Liver (tissue), 8 donors: ENCODE measurements at regions not wholly inside any gene's neighbourhood (a gene's known extent, or its start where the extent isn't known, plus 50 kb on each side); places are given as distances from the start of the nearest gene placed in this dataset.

Experiments
- DNase-seq: peaks from one replicate; pipeline ENCODE4 v3.0.0-alpha.2; 2017; ENCODE audit warnings: low spot score
- H3K27ac ChIP-seq, 2 donors: one replicate each; pipeline ENCODE4 v1.7.0; 2013; ENCODE audit warnings: inconsistent platforms in 2 of 2, low read length in 2 of 2, control low read depth in 1 of 2, low read depth in 1 of 2, mild to moderate bottlenecking in 1 of 2
- H3K27me3 ChIP-seq, 4 donors: one replicate each; pipeline versions ENCODE4 v1.6.1 to v1.7.0; 2013; ENCODE audit warnings: low read length in 3 of 4, inconsistent platforms in 1 of 4, mild to moderate bottlenecking in 1 of 4, moderate library complexity in 1 of 4; ENCODE audit not compliant: control insufficient read depth in 4 of 4, insufficient read depth in 4 of 4
- H3K36me3 ChIP-seq, 4 donors: one replicate each; pipeline versions ENCODE4 v1.6.1 to v1.7.0; 2013; ENCODE audit warnings: low read length in 3 of 4, mild to moderate bottlenecking in 3 of 4, low read depth in 1 of 4, moderate library complexity in 1 of 4; ENCODE audit not compliant: control insufficient read depth in 4 of 4, insufficient read depth in 3 of 4
- H3K4me1 ChIP-seq, 4 donors: one replicate each; pipeline versions ENCODE4 v1.6.1 to v1.7.0; 2013; ENCODE audit warnings: low read length in 3 of 4, mild to moderate bottlenecking in 3 of 4, moderate library complexity in 1 of 4; ENCODE audit not compliant: control insufficient read depth in 4 of 4, insufficient read depth in 4 of 4
- H3K4me3 ChIP-seq, 3 donors: one replicate each; pipeline versions ENCODE4 v1.6.1 to v1.7.0; 2013; ENCODE audit warnings: low read length in 3 of 3, control low read depth in 1 of 3, low read depth in 1 of 3, mild to moderate bottlenecking in 1 of 3
- H3K9ac ChIP-seq, 2 donors: one replicate each; pipeline ENCODE4 v1.7.0; 2013; ENCODE audit warnings: low read length in 2 of 2, mild to moderate bottlenecking in 2 of 2, moderate library complexity in 2 of 2, control low read depth in 1 of 2, low read depth in 1 of 2
- H3K9me3 ChIP-seq, 4 donors: one replicate each; pipeline versions ENCODE4 v1.6.1 to v1.7.0; 2013; ENCODE audit warnings: low read length in 3 of 4; ENCODE audit not compliant: control insufficient read depth in 4 of 4
- EGR1 ChIP-seq, 2 donors: IDR thresholded peaks; 2 replicates each; pipeline ENCODE4 v1.6.1; 2016 to 2018; ENCODE audit warnings: antibody characterized with exemption in 2 of 2, low read depth in 2 of 2
- FOXA1 ChIP-seq: IDR thresholded peaks from 2 replicates; pipeline ENCODE4 v1.6.1; 2016; ENCODE audit warnings: antibody characterized with exemption
- FOXA2 ChIP-seq: IDR thresholded peaks from 2 replicates; pipeline ENCODE4 v1.6.1; 2016; ENCODE audit warnings: antibody characterized with exemption
- HNF4A ChIP-seq, 2 donors: conservative IDR thresholded peaks; 2 replicates each; pipeline ENCODE4 v1.6.1; 2016; ENCODE audit warnings: antibody characterized with exemption in 2 of 2, mild to moderate bottlenecking in 2 of 2
- HNF4G ChIP-seq: IDR thresholded peaks from 2 replicates; pipeline ENCODE4 v1.6.1; 2016; ENCODE audit warnings: antibody characterized with exemption
- NR2F2 ChIP-seq: IDR thresholded peaks from 2 replicates; pipeline ENCODE4 v1.6.1; 2016; ENCODE audit warnings: antibody characterized with exemption
- RAD21 ChIP-seq, 2 donors: IDR thresholded peaks; 2 replicates each; pipeline ENCODE4 v1.6.1; 2016; ENCODE audit warnings: antibody characterized with exemption in 2 of 2, mild to moderate bottlenecking in 2 of 2
- RXRA ChIP-seq, 2 donors: IDR thresholded peaks; 2 replicates each; pipeline ENCODE4 v1.6.1; 2017 to 2018; ENCODE audit warnings: antibody characterized with exemption in 2 of 2, mild to moderate bottlenecking in 1 of 2
- SP1 ChIP-seq: IDR thresholded peaks from 2 replicates; pipeline ENCODE4 v1.6.1; 2018; ENCODE audit warnings: antibody characterized with exemption, mild to moderate bottlenecking
- TAF1 ChIP-seq: conservative IDR thresholded peaks from 2 replicates; pipeline ENCODE4 v1.6.1; 2016; ENCODE audit warnings: antibody characterized with exemption, mild to moderate bottlenecking
- YY1 ChIP-seq: IDR thresholded peaks from 2 replicates; pipeline ENCODE4 v1.6.1; 2016; ENCODE audit warnings: antibody characterized with exemption, mild to moderate bottlenecking
- WGBS: extraction: QIAGEN DNeasy Blood & Tissue Kit; methylation state at CpG from one replicate; pipeline ENCODE4 v1.1.7; 2013; 5-methylcytosine and 5-hydroxymethylcytosine counted together
- TF ChIP-seq, protein P1 (sequence below): IDR thresholded peaks from 2 replicates; pipeline ENCODE4 v1.6.1; 2016; ENCODE audit warnings: antibody characterized with exemption
- TF ChIP-seq, protein P2 (sequence below): fragments of 150-350 bp; IDR thresholded peaks from 2 replicates; pipeline ENCODE4 v1.5.1; 2017; ENCODE audit warnings: improper control_type of control experiment, low read depth, low read length; ENCODE audit not compliant: missing input control
- TF ChIP-seq, protein P3 (sequence below): IDR thresholded peaks from 2 replicates; pipeline ENCODE4 v1.6.1; 2016; ENCODE audit warnings: antibody characterized with exemption
- TF ChIP-seq, protein P4 (sequence below): IDR thresholded peaks from 2 replicates; pipeline ENCODE4 v1.6.1; 2016; ENCODE audit warnings: antibody characterized with exemption
- TF ChIP-seq, protein P5 (sequence below): IDR thresholded peaks from 2 replicates; pipeline ENCODE4 v1.6.1; 2016; ENCODE audit warnings: antibody characterized with exemption, mild to moderate bottlenecking
- donor health status: healthy.
- donor health status: healthy.
- donor health status: healthy.
- donor health status: healthy.
- donor health status: healthy.

DNA sequence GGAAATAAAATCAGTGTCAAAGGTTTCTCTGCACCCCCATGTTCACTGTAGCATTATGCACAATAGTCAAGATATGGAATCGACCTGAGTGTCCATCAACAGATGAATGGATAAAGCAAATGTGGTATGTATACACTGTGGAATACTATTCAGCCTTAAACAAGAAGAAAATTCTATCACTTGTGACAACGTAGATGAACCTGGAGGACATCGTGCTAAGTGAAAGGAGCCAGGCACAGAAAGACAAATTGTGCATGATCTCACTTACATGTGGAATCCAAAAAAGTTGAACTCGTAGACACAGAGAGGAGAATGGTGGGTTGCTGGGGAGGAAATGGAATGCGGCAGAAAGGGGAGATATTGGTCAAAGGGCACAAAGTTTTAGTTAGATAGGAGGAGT lies 136.3 kb upstream of the ESR1 start:
- WGBS = 95% methylated on average over 5 of the region's 5 CpGs
- Histone ChIP-seq H3K4me1 (peaks cover 0 to 47% (median 32%) of the 10 kb centered on the region in 4 donors), H3K4me3 (no peak overlapping the region), H3K27me3 (no peaks in the 10 kb centered on the region), H3K9ac (no peak overlapping the region), H3K36me3 (no peaks in the 10 kb centered on the region), H3K9me3 (no peaks in the 10 kb centered on the region), H3K27ac (no peak overlapping the region)
- no peak for DNase-seq
- TF ChIP-seq, protein P1, sequence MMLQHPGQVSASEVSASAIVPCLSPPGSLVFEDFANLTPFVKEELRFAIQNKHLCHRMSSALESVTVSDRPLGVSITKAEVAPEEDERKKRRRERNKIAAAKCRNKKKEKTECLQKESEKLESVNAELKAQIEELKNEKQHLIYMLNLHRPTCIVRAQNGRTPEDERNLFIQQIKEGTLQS = no peak
- TF ChIP-seq HNF4G = no peak
- no peak for TF ChIP-seq TAF1

DNA sequence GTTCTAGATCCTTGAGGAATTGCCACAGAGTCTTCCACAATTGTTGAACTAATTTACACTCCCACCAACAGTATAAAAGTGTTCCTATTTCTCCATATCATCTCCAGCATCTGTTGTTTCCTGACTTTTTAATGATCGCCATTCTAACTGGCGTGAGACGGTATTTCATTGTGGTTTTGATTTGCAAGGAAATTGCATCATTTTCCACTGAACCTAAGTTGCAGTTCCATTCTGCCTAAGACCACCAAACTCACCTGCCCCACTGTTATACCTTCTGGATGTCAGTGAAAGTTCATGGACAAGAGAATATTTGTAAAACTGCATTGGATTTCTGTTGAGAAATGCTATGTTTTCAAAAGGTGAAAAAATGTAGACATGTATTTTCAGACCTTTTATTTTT lies 132.9 kb upstream of the ESR1 start:
- Histone ChIP-seq H3K27ac (no peak overlapping the region), H3K36me3 (no peaks in the 10 kb centered on the region), H3K27me3 (no peaks in the 10 kb centered on the region), H3K9ac (no peak overlapping the region), H3K4me1 (peaks cover 1 to 42% (median 29%) of the 10 kb centered on the region in 4 donors), H3K9me3 (no peaks in the 10 kb centered on the region), H3K4me3 (no peak overlapping the region)
- TF ChIP-seq RAD21 (IDR thresholded peaks at IDR 0.05) (no peak), HNF4A (conservative IDR thresholded peaks at IDR 0.05) (no peak), RXRA (IDR thresholded peaks at IDR 0.05) (no peak), YY1 (no peak), NR2F2 (no peak), FOXA2 (no peak), SP1 (no peak), FOXA1 (no peak), EGR1 (IDR thresholded peaks at IDR 0.05; ENCODE audit: low read depth in 2 of 2) (no peak)
- TF ChIP-seq, protein P2, sequence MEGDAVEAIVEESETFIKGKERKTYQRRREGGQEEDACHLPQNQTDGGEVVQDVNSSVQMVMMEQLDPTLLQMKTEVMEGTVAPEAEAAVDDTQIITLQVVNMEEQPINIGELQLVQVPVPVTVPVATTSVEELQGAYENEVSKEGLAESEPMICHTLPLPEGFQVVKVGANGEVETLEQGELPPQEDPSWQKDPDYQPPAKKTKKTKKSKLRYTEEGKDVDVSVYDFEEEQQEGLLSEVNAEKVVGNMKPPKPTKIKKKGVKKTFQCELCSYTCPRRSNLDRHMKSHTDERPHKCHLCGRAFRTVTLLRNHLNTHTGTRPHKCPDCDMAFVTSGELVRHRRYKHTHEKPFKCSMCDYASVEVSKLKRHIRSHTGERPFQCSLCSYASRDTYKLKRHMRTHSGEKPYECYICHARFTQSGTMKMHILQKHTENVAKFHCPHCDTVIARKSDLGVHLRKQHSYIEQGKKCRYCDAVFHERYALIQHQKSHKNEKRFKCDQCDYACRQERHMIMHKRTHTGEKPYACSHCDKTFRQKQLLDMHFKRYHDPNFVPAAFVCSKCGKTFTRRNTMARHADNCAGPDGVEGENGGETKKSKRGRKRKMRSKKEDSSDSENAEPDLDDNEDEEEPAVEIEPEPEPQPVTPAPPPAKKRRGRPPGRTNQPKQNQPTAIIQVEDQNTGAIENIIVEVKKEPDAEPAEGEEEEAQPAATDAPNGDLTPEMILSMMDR = no peak
- TF ChIP-seq, protein P3, sequence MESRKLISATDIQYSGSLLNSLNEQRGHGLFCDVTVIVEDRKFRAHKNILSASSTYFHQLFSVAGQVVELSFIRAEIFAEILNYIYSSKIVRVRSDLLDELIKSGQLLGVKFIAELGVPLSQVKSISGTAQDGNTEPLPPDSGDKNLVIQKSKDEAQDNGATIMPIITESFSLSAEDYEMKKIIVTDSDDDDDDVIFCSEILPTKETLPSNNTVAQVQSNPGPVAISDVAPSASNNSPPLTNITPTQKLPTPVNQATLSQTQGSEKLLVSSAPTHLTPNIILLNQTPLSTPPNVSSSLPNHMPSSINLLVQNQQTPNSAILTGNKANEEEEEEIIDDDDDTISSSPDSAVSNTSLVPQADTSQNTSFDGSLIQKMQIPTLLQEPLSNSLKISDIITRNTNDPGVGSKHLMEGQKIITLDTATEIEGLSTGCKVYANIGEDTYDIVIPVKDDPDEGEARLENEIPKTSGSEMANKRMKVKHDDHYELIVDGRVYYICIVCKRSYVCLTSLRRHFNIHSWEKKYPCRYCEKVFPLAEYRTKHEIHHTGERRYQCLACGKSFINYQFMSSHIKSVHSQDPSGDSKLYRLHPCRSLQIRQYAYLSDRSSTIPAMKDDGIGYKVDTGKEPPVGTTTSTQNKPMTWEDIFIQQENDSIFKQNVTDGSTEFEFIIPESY = no peak
- TF ChIP-seq, protein P4, sequence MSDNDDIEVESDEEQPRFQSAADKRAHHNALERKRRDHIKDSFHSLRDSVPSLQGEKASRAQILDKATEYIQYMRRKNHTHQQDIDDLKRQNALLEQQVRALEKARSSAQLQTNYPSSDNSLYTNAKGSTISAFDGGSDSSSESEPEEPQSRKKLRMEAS = no peak
- TF ChIP-seq, protein P5, sequence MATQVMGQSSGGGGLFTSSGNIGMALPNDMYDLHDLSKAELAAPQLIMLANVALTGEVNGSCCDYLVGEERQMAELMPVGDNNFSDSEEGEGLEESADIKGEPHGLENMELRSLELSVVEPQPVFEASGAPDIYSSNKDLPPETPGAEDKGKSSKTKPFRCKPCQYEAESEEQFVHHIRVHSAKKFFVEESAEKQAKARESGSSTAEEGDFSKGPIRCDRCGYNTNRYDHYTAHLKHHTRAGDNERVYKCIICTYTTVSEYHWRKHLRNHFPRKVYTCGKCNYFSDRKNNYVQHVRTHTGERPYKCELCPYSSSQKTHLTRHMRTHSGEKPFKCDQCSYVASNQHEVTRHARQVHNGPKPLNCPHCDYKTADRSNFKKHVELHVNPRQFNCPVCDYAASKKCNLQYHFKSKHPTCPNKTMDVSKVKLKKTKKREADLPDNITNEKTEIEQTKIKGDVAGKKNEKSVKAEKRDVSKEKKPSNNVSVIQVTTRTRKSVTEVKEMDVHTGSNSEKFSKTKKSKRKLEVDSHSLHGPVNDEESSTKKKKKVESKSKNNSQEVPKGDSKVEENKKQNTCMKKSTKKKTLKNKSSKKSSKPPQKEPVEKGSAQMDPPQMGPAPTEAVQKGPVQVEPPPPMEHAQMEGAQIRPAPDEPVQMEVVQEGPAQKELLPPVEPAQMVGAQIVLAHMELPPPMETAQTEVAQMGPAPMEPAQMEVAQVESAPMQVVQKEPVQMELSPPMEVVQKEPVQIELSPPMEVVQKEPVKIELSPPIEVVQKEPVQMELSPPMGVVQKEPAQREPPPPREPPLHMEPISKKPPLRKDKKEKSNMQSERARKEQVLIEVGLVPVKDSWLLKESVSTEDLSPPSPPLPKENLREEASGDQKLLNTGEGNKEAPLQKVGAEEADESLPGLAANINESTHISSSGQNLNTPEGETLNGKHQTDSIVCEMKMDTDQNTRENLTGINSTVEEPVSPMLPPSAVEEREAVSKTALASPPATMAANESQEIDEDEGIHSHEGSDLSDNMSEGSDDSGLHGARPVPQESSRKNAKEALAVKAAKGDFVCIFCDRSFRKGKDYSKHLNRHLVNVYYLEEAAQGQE = no peak
- WGBS = 84% methylated on average over 3 of the region's 3 CpGs
- no peak for DNase-seq
